ENCODE measurements at regions not wholly inside any gene's neighbourhood (a gene's known extent, or its start where the extent isn't known, plus 50 kb on each side); places are given as distances from the start of the nearest gene placed in this dataset.

DNA sequence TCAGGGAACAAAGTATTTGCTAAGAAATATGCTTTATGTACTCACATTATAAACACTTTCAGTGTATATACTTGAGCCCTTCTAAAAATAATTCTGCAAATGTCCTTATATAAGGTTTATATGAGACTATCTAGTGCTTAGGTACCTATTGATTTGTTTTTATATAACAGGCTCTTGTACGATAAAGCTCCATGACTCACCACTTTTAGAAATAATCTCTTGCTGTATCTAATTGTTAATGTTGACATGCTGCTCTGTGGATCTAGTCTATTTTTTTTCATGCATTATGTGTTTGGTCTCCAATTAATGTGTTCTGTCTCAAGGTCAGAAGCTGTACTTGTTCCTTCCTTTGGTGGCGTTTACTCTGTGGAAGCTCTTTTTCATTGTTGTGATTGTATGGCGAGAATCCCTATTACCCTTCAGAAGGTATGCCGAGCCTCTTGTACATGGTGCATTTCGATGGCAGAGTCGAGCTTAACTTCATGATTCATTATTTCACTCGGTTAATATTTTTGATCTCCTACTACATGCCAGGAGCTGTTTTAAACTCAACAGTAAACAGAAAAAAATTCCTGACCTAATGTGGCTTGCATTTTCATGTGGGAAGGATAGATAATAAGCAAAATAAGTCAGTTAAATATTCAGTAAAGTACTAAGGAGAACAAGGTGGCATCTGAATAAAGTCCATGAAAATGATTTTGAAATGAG lies 361.6 kb downstream of the COG6 start:
- no peak overlapping the region for H3K4me3 ChIP-seq (ENCODE audit: low read length in 3 of 3)
- intact Hi-C loops (cut with DNase I): no loop called here
- no peaks in the 10 kb centered on the region for H3K4me1 ChIP-seq (ENCODE audit: control insufficient read depth in 2 of 3, insufficient read depth in 2 of 3, low read depth in 1 of 3, low read length in 3 of 3)
- H3K27me3 ChIP-seq (ENCODE audit: control insufficient read depth, insufficient read depth, low read length): no peaks in the 10 kb centered on the region
- no peak for FAIRE-seq
- DNase-seq: no peak
- H3K9ac ChIP-seq (ENCODE audit: low read length in 3 of 3): no peak overlapping the region
- TF ChIP-seq, protein P1, sequence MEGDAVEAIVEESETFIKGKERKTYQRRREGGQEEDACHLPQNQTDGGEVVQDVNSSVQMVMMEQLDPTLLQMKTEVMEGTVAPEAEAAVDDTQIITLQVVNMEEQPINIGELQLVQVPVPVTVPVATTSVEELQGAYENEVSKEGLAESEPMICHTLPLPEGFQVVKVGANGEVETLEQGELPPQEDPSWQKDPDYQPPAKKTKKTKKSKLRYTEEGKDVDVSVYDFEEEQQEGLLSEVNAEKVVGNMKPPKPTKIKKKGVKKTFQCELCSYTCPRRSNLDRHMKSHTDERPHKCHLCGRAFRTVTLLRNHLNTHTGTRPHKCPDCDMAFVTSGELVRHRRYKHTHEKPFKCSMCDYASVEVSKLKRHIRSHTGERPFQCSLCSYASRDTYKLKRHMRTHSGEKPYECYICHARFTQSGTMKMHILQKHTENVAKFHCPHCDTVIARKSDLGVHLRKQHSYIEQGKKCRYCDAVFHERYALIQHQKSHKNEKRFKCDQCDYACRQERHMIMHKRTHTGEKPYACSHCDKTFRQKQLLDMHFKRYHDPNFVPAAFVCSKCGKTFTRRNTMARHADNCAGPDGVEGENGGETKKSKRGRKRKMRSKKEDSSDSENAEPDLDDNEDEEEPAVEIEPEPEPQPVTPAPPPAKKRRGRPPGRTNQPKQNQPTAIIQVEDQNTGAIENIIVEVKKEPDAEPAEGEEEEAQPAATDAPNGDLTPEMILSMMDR (IDR thresholded peaks at IDR 0.05; ENCODE audit: borderline replicate concordance, extremely low read depth, insufficient read depth): no peak
- no peak overlapping the region for H3K27ac ChIP-seq (ENCODE audit: low read depth in 2 of 2, low read length in 2 of 2)
- H3K36me3 ChIP-seq (ENCODE audit: control insufficient read depth in 2 of 3, insufficient read depth in 3 of 3, low read length in 3 of 3): no peaks in the 10 kb centered on the region
- no peaks in the 10 kb centered on the region for H3K9me3 ChIP-seq (ENCODE audit: control insufficient read depth in 2 of 3, insufficient read depth in 1 of 3, low read length in 3 of 3)

DNA sequence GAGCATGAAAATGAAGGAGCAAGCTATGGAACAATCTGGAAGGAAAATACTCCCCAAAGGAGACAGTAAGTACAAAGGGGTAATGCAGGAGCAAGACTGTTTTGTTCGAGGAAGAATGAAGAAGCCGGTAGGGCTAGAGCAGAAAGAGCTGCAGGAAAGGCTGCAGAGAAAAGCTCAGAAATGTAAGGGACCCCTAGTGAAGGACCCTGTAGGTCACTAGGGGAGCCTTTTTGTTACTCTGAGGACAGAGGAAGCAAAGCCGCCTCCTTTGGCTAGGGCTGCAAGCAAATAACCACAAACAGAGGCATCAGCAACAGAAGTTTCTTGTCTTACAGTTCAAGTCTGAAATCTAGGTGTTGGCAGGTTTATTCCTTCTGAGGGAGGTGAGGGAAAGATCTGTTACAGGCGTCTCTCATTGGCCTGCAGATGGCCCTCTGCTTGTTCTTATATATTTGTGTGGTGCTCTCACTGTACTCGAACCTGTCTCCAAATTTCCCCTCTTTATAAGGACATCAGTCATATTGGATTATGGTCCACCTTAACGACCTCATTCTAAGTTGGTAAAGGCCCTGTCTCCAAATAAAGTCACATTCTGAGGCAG lies 362.3 kb downstream of the COG6 start:
- DNase-seq: no peak
- TF ChIP-seq, protein P1 (IDR thresholded peaks at IDR 0.05; ENCODE audit: borderline replicate concordance, extremely low read depth, insufficient read depth): no peak
- no peak for FAIRE-seq
- H3K27me3 ChIP-seq (ENCODE audit: control insufficient read depth, insufficient read depth, low read length): no peaks in the 10 kb centered on the region
- H3K27ac ChIP-seq (ENCODE audit: low read depth in 2 of 2, low read length in 2 of 2): no peak overlapping the region
- no peak overlapping the region for H3K4me3 ChIP-seq (ENCODE audit: low read length in 3 of 3)
- H3K4me1 ChIP-seq (ENCODE audit: control insufficient read depth in 2 of 3, insufficient read depth in 2 of 3, low read depth in 1 of 3, low read length in 3 of 3): no peaks in the 10 kb centered on the region
- no peaks in the 10 kb centered on the region for H3K36me3 ChIP-seq (ENCODE audit: control insufficient read depth in 2 of 3, insufficient read depth in 3 of 3, low read length in 3 of 3)
- H3K9me3 ChIP-seq (ENCODE audit: control insufficient read depth in 2 of 3, insufficient read depth in 1 of 3, low read length in 3 of 3): no peaks in the 10 kb centered on the region
- intact Hi-C loops (cut with DNase I): no loop called here
- H3K9ac ChIP-seq (ENCODE audit: low read length in 3 of 3): no peak overlapping the region

DNA sequence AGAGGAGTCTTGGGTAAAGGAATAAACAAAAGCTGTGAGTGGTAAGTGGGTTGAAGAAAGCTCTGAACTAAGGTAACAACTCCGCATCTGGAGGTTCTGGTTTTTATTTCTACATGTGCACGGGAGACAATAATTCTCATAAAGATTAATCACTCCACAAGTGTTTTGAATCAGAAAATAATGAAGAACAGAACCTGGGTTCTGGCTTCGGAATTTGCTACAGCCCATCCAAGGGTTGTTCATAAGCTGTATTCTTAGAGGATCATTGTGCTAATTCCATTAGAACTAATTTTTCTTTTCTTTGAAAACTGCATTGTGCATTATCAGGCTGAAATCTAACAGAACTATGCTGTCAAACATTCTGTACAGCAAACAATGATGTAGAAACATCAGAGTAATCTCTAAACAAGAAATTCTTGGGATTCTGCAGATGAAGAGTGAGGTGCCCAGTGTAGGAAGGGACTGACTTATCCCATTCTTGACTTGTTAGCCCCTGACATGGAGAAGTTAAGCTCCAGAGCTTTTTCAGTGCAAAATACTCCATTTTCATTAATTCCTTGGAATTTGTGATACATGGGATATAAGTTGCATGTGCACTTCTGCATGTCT lies 368.2 kb downstream of the COG6 start:
- intact Hi-C loops (cut with DNase I): no loop called here
- FAIRE-seq (no peak), DNase-seq (no peak)
- Histone ChIP-seq H3K4me3 (ENCODE audit: low read length in 3 of 3) (no peak overlapping the region), H3K9me3 (ENCODE audit: control insufficient read depth in 2 of 3, insufficient read depth in 1 of 3, low read length in 3 of 3) (peaks cover 0 to 7% (median 3%) of the 10 kb centered on the region in 3 donors), H3K36me3 (ENCODE audit: control insufficient read depth in 2 of 3, insufficient read depth in 3 of 3, low read length in 3 of 3) (no peaks in the 10 kb centered on the region), H3K27ac (ENCODE audit: low read depth in 2 of 2, low read length in 2 of 2) (no peak overlapping the region), H3K4me1 (ENCODE audit: control insufficient read depth in 2 of 3, insufficient read depth in 2 of 3, low read depth in 1 of 3, low read length in 3 of 3) (no peaks in the 10 kb centered on the region), H3K27me3 (ENCODE audit: control insufficient read depth, insufficient read depth, low read length) (no peaks in the 10 kb centered on the region), H3K9ac (ENCODE audit: low read length in 3 of 3) (no peak overlapping the region)
- TF ChIP-seq, protein P1 (IDR thresholded peaks at IDR 0.05; ENCODE audit: borderline replicate concordance, extremely low read depth, insufficient read depth): no peak
